Activated naive CD4-positive, alpha-beta T cell treated with anti-CD3 and anti-CD28 coated beads, Interleukin-2, amount 10 ng/mL, durations not matched to agents 7 days and 5 days (primary cell): ENCODE measurements at regions not wholly inside any gene's neighbourhood (a gene's known extent, or its start where the extent isn't known, plus 50 kb on each side); places are given as distances from the start of the nearest gene placed in this dataset.

Source experiments
- CTCF ChIA-PET: fragments of 350-600 bp; sonication (Branson Sonifier 250); formaldehyde crosslinking; loops from one replicate; lab custom pipeline; 2021; ENCODE audit warnings: antibody characterized with exemption; lab: Charles Lee
- DNase-seq: peaks from one replicate; pipeline ENCODE4 v3.0.0-alpha.2; 2020
- H3K27ac Mint-ChIP-seq: one replicate; pipeline ENCODE4 v1.8.0; 2021; ENCODE audit warnings: mild to moderate bottlenecking, moderate library complexity, mixed read lengths
- H3K27me3 Mint-ChIP-seq: one replicate; pipeline ENCODE4 v1.8.0; 2021; ENCODE audit warnings: mild to moderate bottlenecking, mixed read lengths
- H3K36me3 Mint-ChIP-seq: one replicate; pipeline ENCODE4 v1.8.0; 2021; ENCODE audit warnings: mixed read lengths
- H3K4me1 Mint-ChIP-seq: one replicate; pipeline ENCODE4 v1.8.0; 2021; ENCODE audit warnings: mixed read lengths
- H3K4me3 Mint-ChIP-seq: one replicate; pipeline ENCODE4 v1.8.0; 2021; ENCODE audit warnings: mild to moderate bottlenecking, moderate library complexity, mixed read lengths
- H3K9me3 Mint-ChIP-seq: one replicate; pipeline ENCODE4 v1.8.0; 2021; ENCODE audit warnings: mixed read lengths

GRCh38 chr7:18407385-18407784 is 88.2 kb upstream of the HDAC9 start:
- Mint-ChIP-seq H3K36me3 (no peaks in the 10 kb centered on the region), H3K9me3 (no peaks in the 10 kb centered on the region), H3K27ac (no peak overlapping the region), H3K4me3 (no peak overlapping the region), H3K4me1 (no peaks in the 10 kb centered on the region), H3K27me3 (no peaks in the 10 kb centered on the region)
- CTCF ChIA-PET, result no interaction called here
- no peak for DNase-seq

GRCh38 chr7:18408461-18408860 is 87.1 kb upstream of the HDAC9 start:
- Mint-ChIP-seq H3K9me3 (no peaks in the 10 kb centered on the region), H3K36me3 (no peaks in the 10 kb centered on the region), H3K27me3 (no peaks in the 10 kb centered on the region), H3K4me3 (no peak overlapping the region), H3K4me1 (no peaks in the 10 kb centered on the region), H3K27ac (no peak overlapping the region)
- DNase-seq, result no peak
- CTCF ChIA-PET, result interaction anchor here (0.6 kb wide), 1 partner anchor 63 kb away, joined by 3 read pairs; no protein-coding TSS in a partner anchor

GRCh38 chr7:18408868-18409267 is 86.7 kb upstream of the HDAC9 start:
- CTCF ChIA-PET, result interaction anchor here (0.6 kb wide), 1 partner anchor 64 kb away, joined by 3 read pairs; no protein-coding TSS in a partner anchor
- no peaks in the 10 kb centered on the region for H3K9me3 Mint-ChIP-seq
- DNase-seq, result no peak
- no peaks in the 10 kb centered on the region for H3K4me1 Mint-ChIP-seq
- H3K27ac Mint-ChIP-seq, result no peak overlapping the region
- H3K4me3 Mint-ChIP-seq, result no peak overlapping the region
- no peaks in the 10 kb centered on the region for H3K36me3 Mint-ChIP-seq
- H3K27me3 Mint-ChIP-seq, result no peaks in the 10 kb centered on the region

DNA sequence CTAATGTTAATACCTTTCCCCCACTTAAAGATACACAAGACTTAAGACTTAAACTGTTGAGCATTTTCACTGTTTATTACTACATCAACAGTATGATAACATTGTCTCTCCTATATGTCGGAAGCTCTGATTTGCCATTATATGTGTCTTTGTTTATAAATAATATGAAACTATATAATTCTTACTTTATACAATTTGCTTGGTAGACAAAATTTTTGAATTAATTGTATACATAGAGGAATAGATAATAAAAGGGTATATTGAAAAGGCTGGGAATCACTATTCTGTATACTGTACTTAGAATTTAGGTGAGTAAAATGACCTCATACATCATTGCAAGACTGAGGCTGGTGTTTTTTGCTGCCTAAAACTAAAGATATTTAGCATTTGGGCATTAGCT is 82.1 kb upstream of the HDAC9 start:
- no peak for DNase-seq
- H3K27me3 Mint-ChIP-seq, result no peaks in the 10 kb centered on the region
- CTCF ChIA-PET, result no interaction called here
- no peaks in the 10 kb centered on the region for H3K36me3 Mint-ChIP-seq
- no peak overlapping the region for H3K27ac Mint-ChIP-seq
- H3K9me3 Mint-ChIP-seq, result no peaks in the 10 kb centered on the region
- H3K4me1 Mint-ChIP-seq, result no peaks in the 10 kb centered on the region
- no peak overlapping the region for H3K4me3 Mint-ChIP-seq

- no peaks in the 10 kb centered on the region for H3K36me3 Mint-ChIP-seq
- DNase-seq, result no peak
- H3K4me1 Mint-ChIP-seq, result no peaks in the 10 kb centered on the region
- no peak overlapping the region for H3K4me3 Mint-ChIP-seq
- no peaks in the 10 kb centered on the region for H3K9me3 Mint-ChIP-seq
- CTCF ChIA-PET, result no interaction called here
- no peak overlapping the region for H3K27ac Mint-ChIP-seq
- no peaks in the 10 kb centered on the region for H3K27me3 Mint-ChIP-seq
These were observed 80.7 kb upstream of the HDAC9 start for GRCh38 chr7:18414885-18415284.

GRCh38 chr7:18416988-18417387 is 78.6 kb upstream of the HDAC9 start:
- H3K27me3 Mint-ChIP-seq, result no peaks in the 10 kb centered on the region
- CTCF ChIA-PET, result no interaction called here
- no peak for DNase-seq
- H3K4me3 Mint-ChIP-seq, result no peak overlapping the region
- no peaks in the 10 kb centered on the region for H3K9me3 Mint-ChIP-seq
- no peaks in the 10 kb centered on the region for H3K4me1 Mint-ChIP-seq
- no peaks in the 10 kb centered on the region for H3K36me3 Mint-ChIP-seq
- no peak overlapping the region for H3K27ac Mint-ChIP-seq

GRCh38 chr7:18419456-18419855 is 76.1 kb upstream of the HDAC9 start:
- Mint-ChIP-seq H3K9me3 (no peaks in the 10 kb centered on the region), H3K4me3 (no peak overlapping the region), H3K36me3 (no peaks in the 10 kb centered on the region), H3K4me1 (no peaks in the 10 kb centered on the region), H3K27me3 (no peaks in the 10 kb centered on the region), H3K27ac (no peak overlapping the region)
- CTCF ChIA-PET, result no interaction called here
- DNase-seq, result no peak

- H3K4me1 Mint-ChIP-seq, result no peaks in the 10 kb centered on the region
- H3K36me3 Mint-ChIP-seq, result no peaks in the 10 kb centered on the region
- H3K27ac Mint-ChIP-seq, result no peak overlapping the region
- CTCF ChIA-PET, result no interaction called here
- no peak for DNase-seq
- no peaks in the 10 kb centered on the region for H3K27me3 Mint-ChIP-seq
- H3K9me3 Mint-ChIP-seq, result no peaks in the 10 kb centered on the region
- H3K4me3 Mint-ChIP-seq, result no peak overlapping the region
These were observed 75.4 kb upstream of the HDAC9 start for GRCh38 chr7:18420108-18420507.

GRCh38 chr7:18420748-18421147 is 74.8 kb upstream of the HDAC9 start:
- H3K4me3 Mint-ChIP-seq, result no peak overlapping the region
- no peaks in the 10 kb centered on the region for H3K36me3 Mint-ChIP-seq
- no peaks in the 10 kb centered on the region for H3K27me3 Mint-ChIP-seq
- no peak overlapping the region for H3K27ac Mint-ChIP-seq
- H3K9me3 Mint-ChIP-seq, result no peaks in the 10 kb centered on the region
- DNase-seq, result no peak
- H3K4me1 Mint-ChIP-seq, result no peaks in the 10 kb centered on the region
- CTCF ChIA-PET, result no interaction called here

GRCh38 chr7:18421297-18422002 is 74.1 kb upstream of the HDAC9 start:
- DNase-seq, result no peak
- Mint-ChIP-seq H3K9me3 (no peaks in the 10 kb centered on the region), H3K27me3 (no peaks in the 10 kb centered on the region), H3K27ac (no peak overlapping the region), H3K4me1 (no peaks in the 10 kb centered on the region), H3K36me3 (no peaks in the 10 kb centered on the region), H3K4me3 (no peak overlapping the region)
- CTCF ChIA-PET, result no interaction called here

GRCh38 chr7:18425227-18425626 is 70.3 kb upstream of the HDAC9 start:
- H3K4me1 Mint-ChIP-seq, result no peaks in the 10 kb centered on the region
- no peaks in the 10 kb centered on the region for H3K36me3 Mint-ChIP-seq
- H3K9me3 Mint-ChIP-seq, result no peaks in the 10 kb centered on the region
- H3K4me3 Mint-ChIP-seq, result no peak overlapping the region
- no peak for DNase-seq
- no peak overlapping the region for H3K27ac Mint-ChIP-seq
- H3K27me3 Mint-ChIP-seq, result no peaks in the 10 kb centered on the region
- CTCF ChIA-PET, result interaction anchor here (0.6 kb wide), 1 partner anchor 24 kb away, joined by 3 read pairs; no protein-coding TSS in a partner anchor

- Mint-ChIP-seq H3K27ac (no peak overlapping the region), H3K4me1 (no peaks in the 10 kb centered on the region), H3K27me3 (no peaks in the 10 kb centered on the region), H3K4me3 (no peak overlapping the region), H3K36me3 (no peaks in the 10 kb centered on the region), H3K9me3 (no peaks in the 10 kb centered on the region)
- CTCF ChIA-PET, result no interaction called here
- DNase-seq, result no peak
These were observed 69.6 kb upstream of the HDAC9 start for GRCh38 chr7:18425838-18426445.

- CTCF ChIA-PET, result no interaction called here
- Mint-ChIP-seq H3K9me3 (no peaks in the 10 kb centered on the region), H3K27ac (no peak overlapping the region), H3K4me1 (no peaks in the 10 kb centered on the region), H3K4me3 (no peak overlapping the region), H3K36me3 (no peaks in the 10 kb centered on the region), H3K27me3 (no peaks in the 10 kb centered on the region)
- no peak for DNase-seq
These were observed 68.9 kb upstream of the HDAC9 start for GRCh38 chr7:18426564-18427226.

- Mint-ChIP-seq H3K27me3 (no peaks in the 10 kb centered on the region), H3K4me1 (no peaks in the 10 kb centered on the region), H3K36me3 (no peaks in the 10 kb centered on the region), H3K4me3 (no peak overlapping the region), H3K9me3 (no peaks in the 10 kb centered on the region), H3K27ac (no peak overlapping the region)
- DNase-seq, result no peak
- CTCF ChIA-PET, result no interaction called here
These were observed 66.0 kb upstream of the HDAC9 start for GRCh38 chr7:18429547-18429946.

DNA sequence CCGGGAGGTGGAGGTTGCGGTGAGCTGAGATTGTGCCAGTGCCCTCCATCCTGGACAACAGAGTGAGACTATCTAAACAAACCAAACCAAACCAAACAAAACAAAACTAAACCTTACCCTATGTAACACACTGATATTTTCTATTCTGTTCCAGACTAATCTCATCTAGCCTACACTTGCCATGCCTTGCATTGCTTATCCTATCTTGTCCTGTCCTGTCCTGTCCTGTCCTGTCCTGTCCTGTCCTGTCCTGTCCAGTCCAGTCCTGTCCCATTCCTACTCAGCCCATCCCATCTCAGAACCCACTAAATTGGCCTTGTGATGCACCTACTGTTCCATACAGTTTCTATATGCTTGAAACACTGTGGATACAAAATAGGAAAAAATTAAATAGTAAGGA is 64.7 kb upstream of the HDAC9 start:
- Mint-ChIP-seq H3K4me3 (no peak overlapping the region), H3K36me3 (no peaks in the 10 kb centered on the region), H3K27me3 (no peaks in the 10 kb centered on the region), H3K27ac (no peak overlapping the region), H3K4me1 (no peaks in the 10 kb centered on the region), H3K9me3 (no peaks in the 10 kb centered on the region)
- DNase-seq, result no peak
- CTCF ChIA-PET, result no interaction called here
